ENCODE measurements at regions not wholly inside any gene's neighbourhood (a gene's known extent, or its start where the extent isn't known, plus 50 kb on each side); places are given as distances from the start of the nearest gene placed in this dataset.

- H4K8ac ChIP-seq (ENCODE audit: extremely low read depth, insufficient read depth, low read length), result no peak overlapping the region
- no peak overlapping the region for H3K4ac ChIP-seq (replicated peaks; ENCODE audit: insufficient read length, low read depth, low read length)
- H2BK20ac ChIP-seq (ENCODE audit: low read length), result no peak overlapping the region
- no peak overlapping the region for H3K14ac ChIP-seq (ENCODE audit: insufficient read length)
- H4K5ac ChIP-seq (ENCODE audit: insufficient read length, low read depth, low read length), result no peak overlapping the region
- POLR2A ChIA-PET (ENCODE audit: partially characterized antibody), result no interaction called here
- FAIRE-seq, result no peak
- H2BK120ac ChIP-seq (replicated peaks; ENCODE audit: low read depth, low read length), result no peak overlapping the region
- H2AFZ ChIP-seq (ENCODE audit: low read length), result no peak overlapping the region; the same call in 1 of the 2 replicates
- DNase-seq (ENCODE audit: low read depth in 1 of 2, low spot score in 2 of 2), result no peak
- no peaks in the 10 kb centered on the region for H4K20me1 ChIP-seq (replicated peaks in 1 of 2; ENCODE audit: control insufficient read depth in 1 of 2, insufficient read depth in 2 of 2, low read length in 2 of 2)
- 92% methylated on average over 2 of the region's 2 CpGs; no CpG with 5 or more reads in 1 of the 2 experiments for WGBS, 2 experiments (ENCODE audit: extremely low coverage in 1 of 2, insufficient coverage in 1 of 2, insufficient read length in 1 of 2, insufficient replicate concordance in 2 of 2, low coverage in 1 of 2, low lambda C conversion rate in 2 of 2, missing lambda C conversion rate in 1 of 2)
- H3K79me2 ChIP-seq (ENCODE audit: control insufficient read depth in 1 of 2, insufficient read depth in 2 of 2, low read length in 2 of 2), result no peaks in the 10 kb centered on the region
- H2AK5ac ChIP-seq (ENCODE audit: low read depth, low read length), result no peak overlapping the region
- H3K4me2 ChIP-seq (ENCODE audit: insufficient read depth in 1 of 2, low read depth in 2 of 2, low read length in 2 of 2), result no peak overlapping the region
- TF ChIP-seq GABPA (IDR thresholded peaks at IDR 0.05; ENCODE audit: borderline replicate concordance, insufficient read depth, low read length) (no peak), SAP30 (IDR thresholded peaks at IDR 0.05; ENCODE audit: insufficient read depth, insufficient replicate concordance, low read length) (no peak), TCF12 (IDR thresholded peaks at IDR 0.05; ENCODE audit: low read depth, low read length) (no peak), CHD1 (IDR thresholded peaks at IDR 0.05; ENCODE audit: low read depth, low read length) (no peak), FOSL1 (IDR thresholded peaks at IDR 0.05; ENCODE audit: insufficient read depth, low read depth, low read length) (no peak), BACH1 (IDR thresholded peaks at IDR 0.05; ENCODE audit: low read length) (no peak), CHD2 (IDR thresholded peaks at IDR 0.05; ENCODE audit: low read length) (no peak)
- no peak overlapping the region for H3K23ac ChIP-seq (ENCODE audit: insufficient read length)
- no peak overlapping the region for H3K4me3 ChIP-seq (ENCODE audit: extremely low read depth in 1 of 4, insufficient read depth in 2 of 4, low read depth in 3 of 4, low read length in 4 of 4)
- no peak overlapping the region for H3K27ac ChIP-seq (ENCODE audit: low read depth, low read length)
- H3K36me3 ChIP-seq (ENCODE audit: control insufficient read depth in 2 of 4, insufficient read depth in 4 of 4, low read length in 3 of 4), result no peaks in the 10 kb centered on the region
- no peak overlapping the region for H2BK5ac ChIP-seq (ENCODE audit: low read depth, low read length)
- H3K56ac ChIP-seq (replicated peaks; ENCODE audit: insufficient read length, low read depth, low read length), result no peak overlapping the region
- H4K91ac ChIP-seq (replicated peaks; ENCODE audit: insufficient read length, low read length), result no peak overlapping the region
- H3K18ac ChIP-seq (ENCODE audit: extremely low read depth, low read length), result no peak overlapping the region
- H3K23me2 ChIP-seq (ENCODE audit: low read depth, low read length), result no peaks in the 10 kb centered on the region
- H2BK12ac ChIP-seq (ENCODE audit: low read depth, low read length), result no peak overlapping the region
- CTCF ChIA-PET (ENCODE audit: partially characterized antibody), result no interaction called here
- H3K4me1 ChIP-seq (replicated peaks in 1 of 4; ENCODE audit: control insufficient read depth in 3 of 4, insufficient read depth in 4 of 4, low read length in 3 of 4), result no peaks in the 10 kb centered on the region; a peak in 1 of 7 replicates
- no peaks in the 10 kb centered on the region for H3K9me3 ChIP-seq (ENCODE audit: insufficient read depth in 2 of 2, low read depth in 1 of 2, low read length in 1 of 2)
- H3K27me3 ChIP-seq (replicated peaks in 1 of 4; ENCODE audit: control insufficient read depth in 3 of 4, extremely low read depth in 1 of 4, insufficient read depth in 3 of 4, low read length in 3 of 4), result no peaks in the 10 kb centered on the region
- no peaks in the 10 kb centered on the region for H3K79me1 ChIP-seq (ENCODE audit: low read depth, low read length)
- no peak overlapping the region for H2BK15ac ChIP-seq (ENCODE audit: low read length)
- no peak overlapping the region for H3K9ac ChIP-seq (replicated peaks in 1 of 4; ENCODE audit: extremely low read depth in 1 of 4, low read depth in 3 of 4, low read length in 3 of 4)
Measured at GRCh38 chr6:103036846-103037245, 1643.3 kb downstream of the GRIK2 start.

Data from H1 (cell line).